Activated naive CD8-positive, alpha-beta T cell treated with anti-CD3 and anti-CD28 coated beads, Interleukin-2, amount 50 U/mL, for 24 hours (primary cell): ENCODE measurements at regions not wholly inside any gene's neighbourhood (a gene's known extent, or its start where the extent isn't known, plus 50 kb on each side); places are given as distances from the start of the nearest gene placed in this dataset.
A peak's percentile ranks its signal among the peaks of the same experiment; 100 is the strongest.

ENCODE experiments used
- ATAC-seq: fragments of 150-1000 bp; cut with Tn5 transposase; one replicate; pipeline ENCODE4 v1.10.0; 2021
- DNase-seq: peaks from one replicate; pipeline ENCODE4 v3.0.0; 2021
- H3K27ac Mint-ChIP-seq: one replicate; pipeline ENCODE4 v1.8.0; 2021; ENCODE audit warnings: mild to moderate bottlenecking, mixed read lengths
- H3K27me3 Mint-ChIP-seq: one replicate; pipeline ENCODE4 v1.8.0; 2021; ENCODE audit warnings: mixed read lengths
- H3K36me3 Mint-ChIP-seq: one replicate; pipeline ENCODE4 v1.8.0; 2021; ENCODE audit warnings: low read depth, mixed read lengths
- H3K4me1 Mint-ChIP-seq: one replicate; pipeline ENCODE4 v1.8.0; 2021; ENCODE audit warnings: mixed read lengths
- H3K4me3 Mint-ChIP-seq: one replicate; pipeline ENCODE4 v1.8.0; 2021; ENCODE audit warnings: mild to moderate bottlenecking, moderate library complexity, mixed read lengths
- H3K9me3 Mint-ChIP-seq: one replicate; pipeline ENCODE4 v1.8.0; 2021; ENCODE audit warnings: mixed read lengths

GRCh38 chr5:15021266-15022046, 149.9 kb upstream of the ANKH start:
- peaks cover 4% of the 10 kb centered on the region for H3K9me3 Mint-ChIP-seq
- no peak overlapping the region for H3K4me3 Mint-ChIP-seq
- H3K27ac Mint-ChIP-seq = no peak overlapping the region
- H3K27me3 Mint-ChIP-seq = peaks cover 4% of the 10 kb centered on the region
- ATAC-seq (no peak), DNase-seq (no peak)
- H3K4me1 Mint-ChIP-seq = no peaks in the 10 kb centered on the region
- H3K36me3 Mint-ChIP-seq = no peaks in the 10 kb centered on the region

- Mint-ChIP-seq H3K4me3 (no peak overlapping the region), H3K4me1 (no peaks in the 10 kb centered on the region), H3K36me3 (no peaks in the 10 kb centered on the region), H3K27ac (no peak overlapping the region), H3K9me3 (peaks cover 4% of the 10 kb centered on the region), H3K27me3 (peaks cover 4% of the 10 kb centered on the region)
- no peak for DNase-seq
- no peak for ATAC-seq
Measured at GRCh38 chr5:15020736-15021135, 149.2 kb upstream of the ANKH start.

GRCh38 chr5:15014809-15015208, 143.2 kb upstream of the ANKH start:
- Mint-ChIP-seq H3K27ac (no peak overlapping the region), H3K4me3 (no peak overlapping the region), H3K36me3 (no peaks in the 10 kb centered on the region), H3K27me3 (no peaks in the 10 kb centered on the region), H3K9me3 (peaks cover 4% of the 10 kb centered on the region), H3K4me1 (no peaks in the 10 kb centered on the region)
- DNase-seq = no peak
- ATAC-seq = no peak

GRCh38 chr5:15013654-15014463, 142.3 kb upstream of the ANKH start:
- Mint-ChIP-seq H3K9me3 (peaks cover 4% of the 10 kb centered on the region), H3K36me3 (no peaks in the 10 kb centered on the region), H3K4me1 (no peaks in the 10 kb centered on the region), H3K4me3 (no peak overlapping the region), H3K27ac (no peak overlapping the region), H3K27me3 (no peaks in the 10 kb centered on the region)
- DNase-seq (no peak), ATAC-seq (no peak)

GRCh38 chr5:15012061-15012460, 140.5 kb upstream of the ANKH start:
- DNase-seq (no peak), ATAC-seq (no peak)
- Mint-ChIP-seq H3K27ac (no peak overlapping the region), H3K4me1 (no peaks in the 10 kb centered on the region), H3K9me3 (peaks cover under 1% of the 10 kb centered on the region), H3K4me3 (no peak overlapping the region), H3K27me3 (peaks cover 2% of the 10 kb centered on the region), H3K36me3 (no peaks in the 10 kb centered on the region)

- H3K36me3 Mint-ChIP-seq = no peaks in the 10 kb centered on the region
- H3K27me3 Mint-ChIP-seq = peaks cover 2% of the 10 kb centered on the region
- ATAC-seq (no peak), DNase-seq (no peak)
- no peaks in the 10 kb centered on the region for H3K4me1 Mint-ChIP-seq
- H3K4me3 Mint-ChIP-seq = no peak overlapping the region
- no peak overlapping the region for H3K27ac Mint-ChIP-seq
- H3K9me3 Mint-ChIP-seq = no peaks in the 10 kb centered on the region
Measured at GRCh38 chr5:15010936-15011335, 139.4 kb upstream of the ANKH start.

GRCh38 chr5:15009420-15009819, 137.8 kb upstream of the ANKH start:
- no peak overlapping the region for H3K4me3 Mint-ChIP-seq
- H3K27ac Mint-ChIP-seq = no peak overlapping the region
- H3K27me3 Mint-ChIP-seq = peaks cover 6% of the 10 kb centered on the region
- no peaks in the 10 kb centered on the region for H3K9me3 Mint-ChIP-seq
- ATAC-seq = peak; percentile 34
- H3K36me3 Mint-ChIP-seq = no peaks in the 10 kb centered on the region
- no peaks in the 10 kb centered on the region for H3K4me1 Mint-ChIP-seq
- DNase-seq = no peak

GRCh38 chr5:15008921-15009320, 137.3 kb upstream of the ANKH start:
- Mint-ChIP-seq H3K27ac (no peak overlapping the region), H3K4me3 (no peak overlapping the region), H3K36me3 (no peaks in the 10 kb centered on the region), H3K27me3 (peaks cover 6% of the 10 kb centered on the region), H3K4me1 (no peaks in the 10 kb centered on the region), H3K9me3 (no peaks in the 10 kb centered on the region)
- ATAC-seq (no peak), DNase-seq (no peak)

- no peaks in the 10 kb centered on the region for H3K36me3 Mint-ChIP-seq
- no peak for ATAC-seq
- H3K27me3 Mint-ChIP-seq = peaks cover 6% of the 10 kb centered on the region
- no peaks in the 10 kb centered on the region for H3K4me1 Mint-ChIP-seq
- no peak overlapping the region for H3K4me3 Mint-ChIP-seq
- no peak overlapping the region for H3K27ac Mint-ChIP-seq
- no peak for DNase-seq
- no peaks in the 10 kb centered on the region for H3K9me3 Mint-ChIP-seq
Measured at GRCh38 chr5:15008476-15008875, 136.9 kb upstream of the ANKH start.

GRCh38 chr5:15007646-15008045, 136.1 kb upstream of the ANKH start:
- H3K4me1 Mint-ChIP-seq = no peaks in the 10 kb centered on the region
- H3K27ac Mint-ChIP-seq = no peak overlapping the region
- DNase-seq (no peak), ATAC-seq (no peak)
- no peaks in the 10 kb centered on the region for H3K36me3 Mint-ChIP-seq
- no peak overlapping the region for H3K4me3 Mint-ChIP-seq
- peaks cover 6% of the 10 kb centered on the region for H3K27me3 Mint-ChIP-seq
- no peaks in the 10 kb centered on the region for H3K9me3 Mint-ChIP-seq

- no peak for ATAC-seq
- no peak for DNase-seq
- no peaks in the 10 kb centered on the region for H3K36me3 Mint-ChIP-seq
- H3K4me1 Mint-ChIP-seq = peaks cover 10% of the 10 kb centered on the region
- H3K9me3 Mint-ChIP-seq = no peaks in the 10 kb centered on the region
- H3K27ac Mint-ChIP-seq = no peak overlapping the region
- no peak overlapping the region for H3K4me3 Mint-ChIP-seq
- H3K27me3 Mint-ChIP-seq = peaks cover 7% of the 10 kb centered on the region
Measured at GRCh38 chr5:15004506-15004905, 132.9 kb upstream of the ANKH start.

GRCh38 chr5:15003511-15003920, 131.9 kb upstream of the ANKH start:
- DNase-seq (peak; percentile 47), ATAC-seq (peak; percentile 76)
- peaks cover 3% of the 10 kb centered on the region for H3K9me3 Mint-ChIP-seq
- peaks cover 10% of the 10 kb centered on the region for H3K4me1 Mint-ChIP-seq
- H3K27ac Mint-ChIP-seq = no peak overlapping the region
- H3K36me3 Mint-ChIP-seq = no peaks in the 10 kb centered on the region
- peaks cover 7% of the 10 kb centered on the region for H3K27me3 Mint-ChIP-seq
- no peak overlapping the region for H3K4me3 Mint-ChIP-seq

- no peak overlapping the region for H3K4me3 Mint-ChIP-seq
Measured at GRCh38 chr5:15002791-15003190, 131.2 kb upstream of the ANKH start.

GRCh38 chr5:15002173-15002572, 130.6 kb upstream of the ANKH start:
- peaks cover 11% of the 10 kb centered on the region for H3K4me1 Mint-ChIP-seq
- H3K9me3 Mint-ChIP-seq = peaks cover 5% of the 10 kb centered on the region
- ATAC-seq = no peak
- H3K27me3 Mint-ChIP-seq = peaks cover 7% of the 10 kb centered on the region
- no peak for DNase-seq
- H3K4me3 Mint-ChIP-seq = no peak overlapping the region
- H3K27ac Mint-ChIP-seq = no peak overlapping the region
- H3K36me3 Mint-ChIP-seq = peaks cover 2% of the 10 kb centered on the region

More at GRCh38 chr5:15002791-15003190, 131.2 kb upstream of the ANKH start:
- Mint-ChIP-seq H3K27ac (no peak overlapping the region), H3K4me1 (peaks cover 11% of the 10 kb centered on the region), H3K27me3 (peaks cover 8% of the 10 kb centered on the region), H3K36me3 (peaks cover 2% of the 10 kb centered on the region), H3K9me3 (peaks cover 5% of the 10 kb centered on the region)
- no peak for DNase-seq
- ATAC-seq = no peak

- ATAC-seq = no peak
- H3K27ac Mint-ChIP-seq = no peak overlapping the region
Measured at GRCh38 chr5:15001517-15001916, 129.9 kb upstream of the ANKH start.

More at GRCh38 chr5:15001517-15001916, 129.9 kb upstream of the ANKH start:
- Mint-ChIP-seq H3K27me3 (peaks cover 7% of the 10 kb centered on the region), H3K36me3 (peaks cover 2% of the 10 kb centered on the region), H3K9me3 (peaks cover 5% of the 10 kb centered on the region), H3K4me1 (peaks cover 13% of the 10 kb centered on the region), H3K4me3 (no peak overlapping the region)
- DNase-seq = no peak
